D721Med (cell line): ENCODE measurements at regions not wholly inside any gene's neighbourhood (a gene's known extent, or its start where the extent isn't known, plus 50 kb on each side); places are given as distances from the start of the nearest gene placed in this dataset.
"Not testable (repeated sequence)": the region's sequence is repeated elsewhere in the genome, so short reads cannot be mapped to it uniquely, and the experiment has no call there.

Experiments used
- DNase-seq: peaks from one replicate; pipeline ENCODE4 v3.0.0; 2011; ENCODE audit warnings: low spot score; ENCODE audit not compliant: insufficient read length
- FAIRE-seq: peaks from 2 replicates; lab custom pipeline; 2011; peaks lifted over from hg19 to GRCh38; lab: Jason Lieb, UNC
- TF ChIP-seq, protein P1 (sequence below): IDR thresholded peaks from 2 replicates; pipeline ENCODE4 v1.5.1; 2012; ENCODE audit warnings: mild to moderate bottlenecking, control low read depth; ENCODE audit not compliant: insufficient read depth; ENCODE audit errors: missing control alignments

DNA sequence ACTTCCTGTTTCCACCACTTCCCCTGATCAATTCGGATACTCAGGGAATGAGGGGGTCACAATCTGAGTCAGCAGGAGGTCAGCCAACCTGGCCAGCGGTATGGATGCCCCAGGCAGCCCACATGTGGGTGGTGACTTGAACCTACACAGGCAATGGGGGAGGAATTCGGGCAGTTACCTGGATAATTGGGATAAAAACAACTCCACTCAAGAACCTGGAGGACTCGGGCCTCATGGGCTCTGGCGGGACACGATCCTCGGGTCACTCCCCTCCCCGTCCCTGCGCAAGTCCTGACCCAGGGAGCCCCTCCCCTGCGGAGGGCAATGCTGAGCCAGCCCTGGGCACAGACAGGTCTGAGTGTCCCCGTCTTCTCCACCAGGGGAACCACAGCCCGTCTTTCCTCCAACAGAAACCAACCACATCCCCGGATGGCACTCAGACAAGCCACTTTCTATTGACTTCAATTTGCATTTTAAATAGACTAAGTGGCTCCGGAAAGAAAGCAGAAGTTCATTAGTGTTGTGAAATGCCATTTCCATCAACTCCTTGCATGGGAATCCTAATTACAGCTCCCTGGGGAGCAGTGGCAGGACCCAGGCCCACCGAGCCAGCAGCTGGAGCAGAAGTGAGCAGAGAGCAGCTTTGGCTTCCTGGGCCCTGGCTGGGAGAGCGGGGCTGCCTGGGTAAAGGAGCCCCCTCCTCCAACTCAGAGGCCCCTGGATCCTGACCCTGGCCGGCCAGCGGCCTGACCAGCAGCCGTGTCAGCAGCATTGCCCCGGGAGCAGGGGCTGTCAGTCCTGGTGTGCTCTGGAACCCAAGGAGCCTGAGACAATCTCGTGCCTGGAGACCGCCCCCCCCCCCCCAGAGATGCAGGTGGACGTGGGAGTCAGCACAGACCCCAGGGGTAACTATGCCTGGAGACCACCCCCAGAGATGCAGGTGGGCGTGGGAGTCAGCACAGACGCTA, 374.1 kb downstream of the ADGRD1 start:
- no peak for DNase-seq
- no peak for FAIRE-seq
- TF ChIP-seq, protein P1, sequence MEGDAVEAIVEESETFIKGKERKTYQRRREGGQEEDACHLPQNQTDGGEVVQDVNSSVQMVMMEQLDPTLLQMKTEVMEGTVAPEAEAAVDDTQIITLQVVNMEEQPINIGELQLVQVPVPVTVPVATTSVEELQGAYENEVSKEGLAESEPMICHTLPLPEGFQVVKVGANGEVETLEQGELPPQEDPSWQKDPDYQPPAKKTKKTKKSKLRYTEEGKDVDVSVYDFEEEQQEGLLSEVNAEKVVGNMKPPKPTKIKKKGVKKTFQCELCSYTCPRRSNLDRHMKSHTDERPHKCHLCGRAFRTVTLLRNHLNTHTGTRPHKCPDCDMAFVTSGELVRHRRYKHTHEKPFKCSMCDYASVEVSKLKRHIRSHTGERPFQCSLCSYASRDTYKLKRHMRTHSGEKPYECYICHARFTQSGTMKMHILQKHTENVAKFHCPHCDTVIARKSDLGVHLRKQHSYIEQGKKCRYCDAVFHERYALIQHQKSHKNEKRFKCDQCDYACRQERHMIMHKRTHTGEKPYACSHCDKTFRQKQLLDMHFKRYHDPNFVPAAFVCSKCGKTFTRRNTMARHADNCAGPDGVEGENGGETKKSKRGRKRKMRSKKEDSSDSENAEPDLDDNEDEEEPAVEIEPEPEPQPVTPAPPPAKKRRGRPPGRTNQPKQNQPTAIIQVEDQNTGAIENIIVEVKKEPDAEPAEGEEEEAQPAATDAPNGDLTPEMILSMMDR, result no peak

DNA sequence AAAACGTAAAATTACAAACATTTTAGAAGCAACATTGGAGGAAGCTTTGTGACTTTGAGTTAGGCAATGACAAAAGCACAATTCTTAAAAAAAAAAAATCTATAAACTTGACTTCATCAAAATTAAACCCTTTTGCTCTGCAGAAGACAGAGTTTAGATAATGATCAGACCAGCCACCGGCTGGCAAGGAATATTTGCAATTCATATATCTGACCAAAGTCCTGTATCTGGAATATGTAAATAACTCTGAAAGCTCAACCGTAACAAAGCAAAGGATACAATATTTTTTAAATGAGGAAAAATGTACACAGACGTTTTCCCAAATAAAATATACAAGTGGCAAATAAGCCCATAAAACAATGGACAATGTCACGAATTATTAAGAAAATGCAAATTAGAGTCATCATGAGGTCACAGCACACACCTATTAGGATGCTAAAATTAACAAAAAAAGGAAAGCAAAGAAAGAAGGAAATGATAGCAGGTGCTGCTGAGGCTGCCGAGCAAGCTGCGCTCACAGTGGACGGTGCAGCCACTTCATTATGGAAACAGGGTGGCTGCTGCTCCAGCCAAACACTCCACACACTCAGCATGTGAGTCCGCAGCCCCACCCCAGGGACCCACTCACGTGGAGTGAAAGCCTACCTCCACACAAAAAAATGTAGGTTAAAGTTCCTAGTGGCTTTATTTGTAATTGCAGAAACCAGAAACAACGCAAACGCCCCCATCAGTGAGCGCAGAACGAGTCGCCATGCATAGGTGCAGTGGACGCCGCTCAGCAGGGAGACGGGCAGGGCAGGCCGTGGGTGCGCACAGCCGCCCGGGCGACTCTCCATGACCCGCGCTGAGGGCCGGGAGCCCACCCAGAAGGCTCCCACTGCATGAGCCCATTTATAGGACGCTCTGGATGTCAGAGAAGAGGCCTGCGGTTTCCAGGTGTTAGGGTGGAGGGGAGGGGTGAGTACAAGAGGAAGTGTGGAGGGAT, 375.4 kb downstream of the ADGRD1 start:
- DNase-seq, FAIRE-seq: not testable (repeated sequence)

DNA sequence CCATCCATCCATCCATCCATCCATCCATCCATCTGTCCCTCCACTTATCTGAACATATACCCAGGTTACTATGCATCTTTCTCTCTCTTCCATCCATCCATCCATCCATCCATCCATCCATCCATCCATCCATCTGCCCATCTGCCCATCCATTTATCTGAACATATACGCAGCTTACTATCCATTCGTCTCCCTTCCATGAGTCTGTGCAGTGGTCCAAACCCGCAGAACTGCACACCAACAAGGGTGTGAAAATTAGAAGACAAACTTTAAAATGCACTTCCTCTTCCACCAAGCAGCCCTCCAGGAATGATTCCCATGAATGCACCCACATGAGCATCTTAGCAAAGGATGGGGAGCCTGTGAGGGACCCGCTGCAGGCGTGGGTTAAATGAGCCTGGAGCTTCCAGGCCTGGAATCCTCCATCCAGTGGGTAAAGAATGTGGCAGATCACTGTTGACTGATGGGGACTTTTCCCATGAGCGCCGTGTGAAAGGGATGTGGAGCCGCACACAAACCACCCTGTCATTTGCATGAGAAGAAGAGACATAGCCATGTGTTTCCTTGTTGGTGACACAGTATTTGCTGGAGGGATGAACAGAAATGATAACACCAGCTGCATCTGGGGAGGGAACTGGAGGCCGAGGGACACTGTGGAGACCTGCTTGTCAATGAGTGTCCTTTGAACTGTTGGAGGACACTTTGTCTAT, 376.6 kb downstream of the ADGRD1 start:
- DNase-seq (no peak), FAIRE-seq (no peak)
- TF ChIP-seq, protein P1, result no peak

DNA sequence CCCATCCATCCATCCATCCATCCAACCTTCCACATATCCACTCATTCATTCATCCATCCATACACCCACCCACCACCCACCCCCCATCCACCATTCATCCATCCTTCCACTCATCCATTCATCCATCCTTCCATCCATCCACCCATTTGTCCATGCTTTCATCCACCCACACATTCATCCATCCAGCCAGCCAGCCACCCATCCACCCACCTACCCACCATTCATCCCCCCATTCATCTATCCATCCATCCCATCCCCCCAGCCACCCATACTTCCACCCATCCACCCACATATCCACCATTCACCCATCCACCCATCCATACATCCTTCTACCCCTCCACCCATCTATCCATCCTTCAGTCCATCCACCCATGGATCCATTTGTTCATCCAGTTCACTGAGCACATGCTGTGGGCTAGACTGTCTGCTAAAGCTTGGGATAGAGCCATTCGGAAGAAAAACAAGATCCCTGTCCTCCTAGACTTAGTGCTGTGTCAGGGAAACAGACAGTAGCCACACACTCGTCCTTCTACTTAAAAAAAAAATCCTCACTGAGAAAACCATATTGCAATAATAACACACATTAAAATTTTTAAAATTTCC, 377.5 kb downstream of the ADGRD1 start:
- TF ChIP-seq, protein P1, result no peak
- DNase-seq (no peak), FAIRE-seq (no peak)

DNA sequence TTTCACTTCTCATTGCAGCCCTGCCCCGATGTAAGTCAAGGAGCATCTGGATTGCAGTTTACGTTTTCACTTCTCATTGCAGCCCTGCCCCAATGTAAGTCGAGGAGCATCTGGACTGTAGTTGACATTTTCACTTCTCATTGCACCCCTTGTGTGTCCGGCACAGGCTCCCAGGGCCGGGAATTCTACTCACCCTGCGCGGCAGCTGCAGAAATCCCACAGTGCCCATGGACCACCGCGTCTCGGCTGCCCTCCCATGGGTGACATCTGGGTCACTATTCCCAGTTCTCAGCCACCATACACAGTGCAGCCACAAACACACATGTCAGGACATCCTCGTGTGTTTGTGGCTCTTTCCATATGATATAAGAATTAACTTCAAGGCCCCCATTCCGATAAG, 378.5 kb downstream of the ADGRD1 start:
- FAIRE-seq, result no peak

DNA sequence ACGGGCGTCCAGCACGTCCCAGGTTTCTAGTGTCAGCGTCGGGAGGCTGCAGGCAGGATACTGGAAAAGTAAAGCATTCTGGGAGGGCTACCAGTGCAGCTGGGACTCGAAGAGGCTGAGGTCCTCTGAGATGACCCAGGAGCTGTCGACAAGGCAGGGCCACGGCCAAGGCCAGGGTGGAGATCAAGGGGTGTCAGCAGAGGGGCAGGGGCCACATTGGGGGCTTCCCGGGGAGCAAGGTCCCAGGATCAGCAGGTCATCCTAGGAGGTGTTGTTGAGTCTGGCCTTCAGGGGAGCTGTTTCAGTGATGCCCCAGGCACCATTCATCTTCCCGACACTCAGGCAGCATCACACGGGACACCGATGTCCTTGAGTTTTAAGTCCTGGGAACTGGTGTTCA, 377.8 kb upstream of the SFSWAP start:
- FAIRE-seq (no peak), DNase-seq (no peak)
- TF ChIP-seq, protein P1, result no peak

More for the DNA sequence above, 378.5 kb downstream of the ADGRD1 start:
- TF ChIP-seq, protein P1, result no peak
- no peak for DNase-seq
